Esophagus muscularis mucosa (tissue), 4 donors: ENCODE measurements at regions not wholly inside any gene's neighbourhood (a gene's known extent, or its start where the extent isn't known, plus 50 kb on each side); places are given as distances from the start of the nearest gene placed in this dataset.

Experiments
- CTCF ChIP-seq, 3 experiments: fragments of 200-600 bp in 2 of 3; fragments of 450-650 bp in 1 of 3; sonication (generic) in 2 of 3; IDR thresholded peaks; one replicate each; pipeline ENCODE4 v1.5.1; 2017 to 2019; ENCODE audit warnings: antibody characterized with exemption in 3 of 3, mild to moderate bottlenecking in 2 of 3, moderate library complexity in 1 of 3
- EP300 ChIP-seq: sonication (generic); formaldehyde crosslinking; IDR thresholded peaks from one replicate; pipeline ENCODE4 v1.6.1; 2017; ENCODE audit warnings: antibody characterized with exemption
- POLR2AphosphoS5 ChIP-seq, 2 donors: sonication (generic); formaldehyde crosslinking; IDR thresholded peaks; one replicate each; pipeline ENCODE4 v1.6.1; 2017; ENCODE audit warnings: antibody characterized with exemption in 2 of 2

- no peak for TF ChIP-seq POLR2AphosphoS5 (IDR thresholded peaks at IDR 0.05)
- TF ChIP-seq CTCF (IDR thresholded peaks at IDR 0.05), result no peak
- TF ChIP-seq EP300, result no peak
These were observed 322.0 kb downstream of the PAX1 start for GRCh38 chr20:22027423-22027822.
